GM19324 (cell line): ENCODE measurements at regions not wholly inside any gene's neighbourhood (a gene's known extent, or its start where the extent isn't known, plus 50 kb on each side); places are given as distances from the start of the nearest gene placed in this dataset.
"Not testable (repeated sequence)": the region's sequence is repeated elsewhere in the genome, so short reads cannot be mapped to it uniquely, and the experiment has no call there.

Experiments used
- ATAC-seq: cut with Tn5 transposase; IDR thresholded peaks from one replicate; pipeline ENCODE4 v1.9.1; 2021; ENCODE audit warnings: mild to moderate bottlenecking, moderate library complexity; ENCODE audit not compliant: unreplicated experiment, low FRiP score

DNA sequence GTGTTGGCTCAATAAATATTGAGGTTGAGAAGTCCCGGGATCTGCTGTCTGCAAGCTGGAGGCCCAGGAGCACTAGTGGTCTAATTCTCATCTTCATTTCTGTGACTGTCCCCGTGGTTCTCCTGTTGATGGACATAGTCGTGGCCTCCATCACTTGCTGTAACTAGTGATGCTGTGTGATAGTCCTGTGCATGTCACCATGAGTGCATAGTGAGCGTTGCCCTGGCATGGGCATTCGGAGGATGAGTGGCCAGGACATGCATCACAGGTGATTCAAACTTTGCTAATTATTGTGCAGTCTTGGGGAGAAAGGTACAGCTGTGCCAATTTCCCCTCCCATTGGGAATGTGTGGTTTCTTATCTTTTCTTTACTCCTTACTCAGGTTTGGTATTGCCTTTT is 902.2 kb downstream of the BRD1 start:
- no peak for ATAC-seq

DNA sequence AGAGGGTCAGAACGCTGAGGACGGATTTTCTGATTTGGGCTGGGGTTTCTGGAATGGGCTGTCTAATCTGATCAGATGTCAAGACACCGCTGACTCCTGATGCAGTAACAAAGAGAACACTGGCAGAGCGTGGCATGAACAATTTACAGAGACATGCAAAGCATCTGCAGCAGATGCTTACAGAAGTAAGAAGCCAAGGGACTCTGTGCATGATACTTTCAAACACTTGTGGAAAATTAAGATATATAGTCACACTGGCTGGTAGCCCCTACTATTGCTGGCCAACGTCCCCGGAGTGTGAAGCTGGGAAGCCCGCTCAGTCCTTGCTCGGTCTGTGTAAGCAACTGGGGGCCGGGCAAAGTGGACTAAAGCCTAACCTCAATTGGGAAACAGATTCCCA is 903.7 kb downstream of the BRD1 start:
- no peak for ATAC-seq

DNA sequence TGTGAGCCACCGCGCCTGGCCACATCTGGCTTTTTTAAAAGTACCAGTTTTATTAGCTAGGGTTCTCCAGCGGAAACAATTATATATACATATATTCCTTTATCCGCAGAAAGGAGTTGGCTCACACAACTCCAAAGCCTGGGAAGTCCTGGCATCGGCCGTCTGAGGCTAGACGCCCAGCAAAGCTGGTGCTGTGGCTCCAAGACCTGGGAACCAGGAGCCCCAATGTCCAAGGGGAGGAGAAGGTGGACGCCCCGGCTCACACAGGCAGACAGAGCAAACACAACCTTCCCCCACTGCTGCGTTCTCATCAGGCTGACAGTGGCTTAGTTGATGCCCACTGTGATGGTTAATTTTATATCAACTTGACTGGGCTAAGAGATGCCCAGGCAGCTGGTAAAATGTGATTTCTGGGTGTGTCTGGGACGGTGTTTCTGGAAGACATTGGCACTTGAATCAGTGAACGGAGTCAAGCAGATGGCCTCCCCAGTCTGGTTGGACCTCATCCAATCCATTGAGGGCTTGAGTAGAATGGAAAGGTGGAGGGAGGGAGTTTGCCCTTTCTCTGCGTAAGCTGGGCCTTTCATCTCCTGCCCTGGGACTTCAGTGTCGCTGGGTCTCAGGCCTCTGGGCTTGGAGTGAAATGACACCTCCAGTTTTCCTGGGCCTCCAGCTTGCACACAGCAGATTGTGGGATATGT is 904.4 kb downstream of the BRD1 start:
- no peak for ATAC-seq

DNA sequence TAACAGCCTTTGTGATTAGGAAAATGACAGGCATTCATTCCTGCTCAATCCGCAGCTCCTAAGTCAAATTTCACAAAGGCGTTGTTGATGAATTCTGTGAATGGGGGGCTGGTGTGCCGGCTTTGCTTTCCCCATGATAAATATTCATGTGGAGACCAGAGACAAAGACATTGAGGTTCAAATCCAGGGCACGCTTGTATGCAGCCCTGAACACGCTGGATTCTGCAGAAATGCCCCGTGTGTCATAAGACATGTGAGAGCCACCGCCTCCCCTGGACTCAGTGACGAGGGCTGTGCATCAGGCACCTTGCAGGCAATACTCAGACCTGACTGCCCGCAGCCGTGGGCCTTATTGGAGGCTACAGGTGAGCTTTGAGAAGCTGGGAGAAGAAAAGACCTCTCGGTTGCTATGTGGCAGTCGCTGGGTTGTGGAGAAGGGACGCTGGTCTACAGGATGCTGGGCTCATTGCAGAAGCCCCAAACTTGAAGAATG is 906.2 kb downstream of the BRD1 start:
- ATAC-seq: no peak

DNA sequence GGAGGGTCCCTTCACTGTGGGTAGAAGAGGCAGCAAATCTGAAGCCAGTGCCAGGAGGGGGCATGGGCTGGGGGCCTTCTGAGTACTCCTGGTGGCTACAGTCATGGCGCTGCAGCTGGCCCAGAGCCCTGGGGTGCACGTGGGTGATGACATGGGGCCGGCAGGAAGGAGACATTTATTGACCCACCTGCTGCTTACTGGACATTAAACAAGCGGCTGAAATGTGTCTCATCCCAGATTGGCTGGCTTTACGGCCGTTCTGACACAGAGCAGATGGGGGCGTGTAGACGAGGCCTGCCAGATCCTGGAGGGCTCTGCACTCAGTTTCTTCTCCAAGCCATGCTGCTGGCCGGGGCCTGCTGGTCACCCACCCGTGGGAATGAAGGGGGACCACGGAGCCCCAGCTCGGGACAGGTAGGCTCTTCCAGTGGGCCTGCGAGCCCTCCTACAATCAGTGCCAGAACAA is 906.9 kb downstream of the BRD1 start:
- no peak for ATAC-seq

DNA sequence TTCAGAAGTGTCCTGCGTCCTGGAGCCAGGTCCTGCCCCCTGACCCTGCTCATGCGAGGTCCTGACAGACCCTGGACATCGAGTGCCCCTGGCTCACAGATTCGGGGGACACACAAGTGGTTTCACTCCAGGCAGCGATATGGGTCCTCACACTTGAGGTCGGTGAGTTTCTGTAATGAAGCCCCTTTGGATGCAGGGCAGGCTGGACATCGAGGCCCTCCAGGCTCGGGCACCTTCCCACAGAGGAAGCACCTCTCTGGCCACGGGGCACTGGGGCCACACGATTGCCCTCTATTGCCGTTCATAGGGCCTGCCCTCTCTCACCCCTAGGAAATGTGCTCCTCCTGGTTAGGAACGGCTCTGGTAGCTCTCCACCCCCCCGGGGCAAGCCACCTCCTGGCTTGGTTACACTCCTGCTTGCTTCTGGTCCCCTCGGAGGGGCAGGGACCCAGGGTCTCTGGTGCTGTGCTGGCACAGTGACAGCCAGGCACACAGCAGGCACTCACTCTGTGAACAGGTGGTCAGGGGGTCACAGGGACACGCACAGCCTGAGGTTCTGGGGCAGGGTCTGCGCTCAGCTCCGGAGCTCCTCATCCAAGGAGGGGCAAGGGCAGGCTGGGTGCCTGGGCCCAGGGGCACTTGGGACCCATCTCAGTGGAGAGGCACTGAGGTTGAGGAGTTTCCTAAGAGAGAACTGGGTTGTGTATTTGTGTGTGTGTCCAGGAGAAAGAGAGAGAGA is 907.7 kb downstream of the BRD1 start:
- no peak for ATAC-seq

DNA sequence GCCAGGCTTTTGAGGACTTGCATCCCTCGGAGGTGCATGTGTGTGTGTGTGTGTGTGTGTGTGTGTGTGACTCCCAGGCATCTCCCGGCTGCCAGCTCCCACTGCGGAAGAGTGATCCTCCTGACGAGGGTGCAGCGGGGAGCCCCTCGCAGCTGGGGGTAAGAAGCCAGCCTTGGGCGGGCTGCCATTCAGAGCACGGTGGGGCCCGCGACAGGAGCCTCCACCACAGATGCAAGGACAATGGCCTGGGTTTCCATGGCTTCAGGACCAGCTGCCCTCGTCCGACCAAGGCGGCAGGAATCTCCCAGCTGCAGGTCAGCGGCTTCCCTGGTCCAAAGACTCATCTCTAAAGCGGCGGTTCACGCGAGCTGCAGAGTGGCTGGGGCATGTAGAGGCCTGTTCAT is 908.5 kb downstream of the BRD1 start:
- no peak for ATAC-seq

DNA sequence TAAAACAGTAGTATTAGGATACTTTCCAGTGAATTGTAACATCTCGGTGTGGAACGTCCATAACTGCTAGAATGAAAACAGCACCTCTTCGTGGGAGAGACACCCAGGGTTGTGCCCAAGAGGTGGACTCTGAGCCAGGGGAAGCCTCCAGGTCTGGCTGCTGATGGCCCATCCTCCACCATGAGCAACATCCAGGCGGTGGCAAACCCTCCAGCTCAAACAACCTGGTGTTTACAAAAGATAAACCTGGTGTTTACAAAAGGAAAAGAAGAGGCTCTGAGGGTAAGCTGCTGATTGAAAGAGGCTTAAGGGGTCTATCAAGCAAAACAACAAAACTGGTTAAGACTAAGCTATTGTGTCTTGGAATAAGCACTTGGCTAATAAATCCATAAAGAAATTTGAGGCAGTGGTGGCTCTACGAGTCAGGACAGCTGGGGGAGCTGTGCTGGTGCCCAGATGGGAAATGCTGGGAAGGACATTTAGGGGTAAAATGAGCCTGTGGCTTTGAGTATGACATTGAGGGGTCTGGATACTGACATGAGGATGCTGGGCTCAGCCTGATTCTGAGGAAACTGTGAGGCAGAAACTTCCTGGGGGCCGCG is 909.0 kb downstream of the BRD1 start:
- no peak for ATAC-seq

DNA sequence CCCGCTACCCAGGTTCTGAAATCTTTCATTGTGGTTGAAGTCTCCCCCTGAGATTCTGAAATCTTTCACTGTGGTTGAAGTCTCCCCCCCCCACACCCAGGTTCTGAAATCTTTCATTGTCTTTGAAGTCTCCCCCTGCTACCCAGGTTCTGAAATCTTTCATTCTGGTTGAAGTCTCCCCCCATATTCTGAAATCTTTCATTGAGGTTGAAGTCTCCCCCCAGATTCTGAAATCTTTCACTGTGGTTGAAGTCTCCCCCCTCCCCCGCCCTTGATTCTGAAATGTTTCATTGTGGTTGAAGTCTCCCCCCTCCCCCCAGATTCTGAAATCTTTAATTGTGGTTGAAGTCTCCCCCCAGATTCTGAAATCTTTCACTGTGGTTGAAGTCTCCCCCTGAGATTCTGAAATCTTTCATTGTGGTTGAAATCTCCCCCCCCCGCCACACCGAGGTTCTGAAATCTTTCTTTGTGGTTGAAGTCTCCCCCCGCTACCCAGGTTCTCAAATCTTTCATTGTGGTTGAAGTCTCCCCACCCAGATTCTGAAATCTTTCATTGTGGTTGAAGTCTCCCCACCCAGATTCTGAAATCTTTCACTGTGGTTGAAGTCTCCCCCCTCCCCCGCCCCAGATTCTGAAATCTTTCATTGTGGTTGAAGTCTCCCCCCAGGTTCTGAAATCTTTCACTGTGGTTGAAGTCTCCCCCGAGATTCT is 915.2 kb downstream of the BRD1 start:
- ATAC-seq: not testable (repeated sequence)

DNA sequence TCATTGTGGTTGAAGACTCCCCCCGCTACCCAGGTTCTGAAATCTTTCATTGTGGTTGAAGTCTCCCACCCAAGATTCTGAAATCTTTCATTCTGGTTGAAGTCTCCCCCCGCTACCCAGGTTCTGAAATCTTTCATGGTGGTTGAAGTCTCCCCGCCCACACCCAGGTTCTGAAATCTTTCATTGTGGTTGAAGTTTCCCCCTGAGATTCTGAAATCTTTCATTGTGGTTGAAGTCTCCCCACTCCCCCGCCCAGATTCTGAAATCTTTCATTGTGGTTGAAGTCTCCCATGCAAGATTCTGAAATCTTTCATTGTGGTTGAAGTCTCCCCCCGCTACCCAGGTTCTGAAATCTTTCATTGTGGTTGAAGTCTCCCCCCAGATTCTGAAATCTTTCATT is 916.0 kb downstream of the BRD1 start:
- not testable (repeated sequence) for ATAC-seq

DNA sequence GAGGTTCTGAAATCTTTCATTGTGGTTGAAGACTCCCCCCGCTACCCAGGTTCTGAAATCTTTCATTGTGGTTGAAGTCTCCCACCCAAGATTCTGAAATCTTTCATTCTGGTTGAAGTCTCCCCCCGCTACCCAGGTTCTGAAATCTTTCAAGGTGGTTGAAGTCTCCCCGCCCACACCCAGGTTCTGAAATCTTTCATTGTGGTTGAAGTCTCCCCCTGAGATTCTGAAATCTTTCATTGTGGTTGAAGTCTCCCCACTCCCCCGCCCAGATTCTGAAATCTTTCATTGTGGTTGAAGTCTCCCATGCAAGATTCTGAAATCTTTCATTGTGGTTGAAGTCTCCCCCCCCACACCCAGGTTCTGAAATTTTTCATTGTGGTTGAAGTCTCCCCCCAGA is 916.6 kb downstream of the BRD1 start:
- not testable (repeated sequence) for ATAC-seq

DNA sequence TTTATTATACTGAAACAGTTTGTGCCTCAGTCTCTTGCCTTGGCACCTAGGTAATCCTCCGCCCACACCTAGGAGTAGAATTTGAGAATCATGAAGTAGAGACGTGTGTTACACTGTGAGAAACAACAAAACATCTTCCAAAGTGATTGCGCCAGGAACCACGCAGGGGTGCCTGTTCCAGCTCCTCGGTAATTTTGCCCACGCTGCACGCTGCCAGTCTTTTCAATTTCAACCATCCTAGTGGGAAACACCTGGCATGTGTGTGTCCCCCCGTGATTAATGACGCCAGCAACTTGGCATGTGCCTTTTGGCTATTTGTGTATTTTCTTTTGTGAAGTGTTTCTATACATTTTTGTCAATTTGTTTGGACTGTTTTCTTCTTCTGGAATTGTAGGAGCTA is 919.1 kb downstream of the BRD1 start:
- no peak for ATAC-seq

DNA sequence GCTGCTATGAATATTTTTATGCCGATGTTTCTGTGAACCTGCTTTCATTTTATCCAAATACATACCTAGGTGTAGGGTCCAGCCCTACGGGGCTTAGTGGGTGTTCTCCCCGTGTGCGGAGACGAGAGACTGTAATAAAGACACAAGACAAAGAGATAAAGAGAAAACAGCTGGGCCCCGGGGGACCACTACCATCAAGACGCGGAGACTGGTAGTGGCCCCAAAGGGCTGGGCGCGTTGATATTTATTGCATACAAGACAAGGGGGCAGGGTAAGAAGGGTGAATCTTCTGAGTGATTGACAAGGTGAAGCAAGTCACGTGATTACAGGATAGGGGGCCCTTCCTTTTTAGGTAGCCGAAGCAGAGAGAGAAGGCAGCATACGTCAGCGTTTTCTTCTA is 920.1 kb downstream of the BRD1 start:
- ATAC-seq: no peak

DNA sequence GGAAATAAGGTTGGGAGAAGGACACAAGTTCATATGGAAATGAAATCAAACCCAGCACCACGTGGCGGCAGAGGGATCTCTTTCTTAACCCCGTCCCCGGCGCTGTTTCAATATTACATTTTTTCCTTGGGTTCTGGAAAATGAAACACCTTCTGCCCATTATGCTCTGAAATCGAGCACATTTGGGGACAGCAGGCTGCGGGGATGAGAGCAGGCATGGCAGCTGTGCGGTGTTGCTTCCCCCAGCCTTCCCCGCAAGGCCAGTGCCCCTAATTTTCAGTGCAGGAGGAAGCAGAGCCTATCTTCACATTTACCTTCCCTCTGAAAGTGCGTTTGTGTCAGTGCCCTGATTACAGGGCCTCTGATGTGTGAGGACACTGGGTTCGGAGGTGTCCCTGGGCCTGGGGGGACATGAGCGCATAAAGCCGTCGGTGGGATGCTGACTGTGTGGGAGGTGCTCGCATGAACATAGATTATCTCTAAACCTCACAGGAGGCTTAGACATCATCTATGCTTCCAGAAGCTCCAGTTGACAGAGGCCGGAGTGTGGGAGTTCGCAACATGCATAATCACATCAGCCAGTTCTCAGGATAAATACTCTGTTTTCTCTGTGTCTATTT is 921.3 kb downstream of the BRD1 start:
- ATAC-seq: no peak

DNA sequence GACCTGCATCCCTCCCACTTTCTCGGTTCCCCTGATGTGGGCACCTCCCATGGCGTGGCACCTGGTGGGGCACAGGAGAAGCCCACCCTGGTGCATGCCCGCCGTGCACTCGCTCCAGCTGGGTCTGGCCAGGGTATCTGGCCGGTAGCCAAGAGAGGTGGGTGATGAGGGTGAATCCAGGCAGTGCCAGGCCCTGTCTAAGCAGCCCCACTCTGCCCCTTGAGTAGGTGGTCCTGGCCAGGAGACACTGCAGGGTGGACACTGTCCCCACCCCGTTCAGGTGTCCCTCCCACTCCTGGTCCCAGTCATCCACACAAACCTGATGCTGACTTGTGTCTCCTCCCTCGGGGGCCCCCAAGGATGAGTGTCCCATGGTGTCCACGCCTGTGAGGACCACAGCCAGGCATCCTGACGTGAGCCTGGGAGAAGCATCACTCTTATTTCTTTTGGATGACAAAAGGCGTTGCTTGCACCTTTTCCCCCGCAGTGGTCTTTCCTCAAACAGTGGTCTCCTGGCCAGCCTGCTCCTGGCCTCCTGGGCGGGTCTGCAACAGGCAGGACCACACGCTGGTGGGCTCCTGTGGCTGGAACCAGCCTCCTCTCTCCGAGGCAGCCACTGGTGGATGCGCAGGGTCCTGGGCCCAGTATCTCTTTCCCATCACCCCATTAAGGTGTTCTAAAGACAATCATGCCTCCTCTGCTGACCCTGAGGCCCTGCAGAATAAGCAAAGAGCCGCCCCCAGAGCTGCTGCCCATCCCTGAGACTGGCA is 922.3 kb downstream of the BRD1 start:
- no peak for ATAC-seq

DNA sequence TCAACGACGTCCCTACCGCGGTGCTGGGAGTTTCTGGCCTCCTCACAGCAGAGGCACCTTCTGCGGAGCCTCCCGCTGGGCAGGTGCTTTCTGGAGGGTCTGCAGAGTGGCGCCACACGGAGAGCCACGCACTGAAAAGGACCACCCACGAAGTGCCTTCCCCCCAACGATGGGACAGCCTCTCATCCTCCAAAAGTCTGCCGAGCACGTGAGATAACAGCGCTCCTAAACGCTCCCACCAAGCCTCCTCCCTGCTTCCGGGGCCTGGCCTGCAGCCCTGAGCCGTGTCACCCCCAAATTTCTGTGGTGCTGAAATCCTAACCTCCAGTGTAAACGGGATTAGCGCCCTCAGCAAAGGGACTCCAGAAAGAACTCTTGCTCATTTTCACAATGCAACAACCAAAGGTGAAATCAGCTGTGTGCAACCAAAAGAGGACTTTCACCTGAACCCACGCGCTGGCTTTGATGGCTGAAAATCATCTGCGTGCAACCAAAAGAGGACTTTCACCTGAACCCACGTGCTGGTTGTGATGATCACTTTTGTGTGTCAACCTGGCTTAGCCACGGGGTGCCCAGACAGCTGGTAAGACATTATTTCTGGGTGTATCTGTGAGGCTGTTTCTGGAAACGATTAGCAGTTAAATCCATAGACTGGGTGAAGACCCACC is 924.6 kb downstream of the BRD1 start:
- ATAC-seq: no peak

DNA sequence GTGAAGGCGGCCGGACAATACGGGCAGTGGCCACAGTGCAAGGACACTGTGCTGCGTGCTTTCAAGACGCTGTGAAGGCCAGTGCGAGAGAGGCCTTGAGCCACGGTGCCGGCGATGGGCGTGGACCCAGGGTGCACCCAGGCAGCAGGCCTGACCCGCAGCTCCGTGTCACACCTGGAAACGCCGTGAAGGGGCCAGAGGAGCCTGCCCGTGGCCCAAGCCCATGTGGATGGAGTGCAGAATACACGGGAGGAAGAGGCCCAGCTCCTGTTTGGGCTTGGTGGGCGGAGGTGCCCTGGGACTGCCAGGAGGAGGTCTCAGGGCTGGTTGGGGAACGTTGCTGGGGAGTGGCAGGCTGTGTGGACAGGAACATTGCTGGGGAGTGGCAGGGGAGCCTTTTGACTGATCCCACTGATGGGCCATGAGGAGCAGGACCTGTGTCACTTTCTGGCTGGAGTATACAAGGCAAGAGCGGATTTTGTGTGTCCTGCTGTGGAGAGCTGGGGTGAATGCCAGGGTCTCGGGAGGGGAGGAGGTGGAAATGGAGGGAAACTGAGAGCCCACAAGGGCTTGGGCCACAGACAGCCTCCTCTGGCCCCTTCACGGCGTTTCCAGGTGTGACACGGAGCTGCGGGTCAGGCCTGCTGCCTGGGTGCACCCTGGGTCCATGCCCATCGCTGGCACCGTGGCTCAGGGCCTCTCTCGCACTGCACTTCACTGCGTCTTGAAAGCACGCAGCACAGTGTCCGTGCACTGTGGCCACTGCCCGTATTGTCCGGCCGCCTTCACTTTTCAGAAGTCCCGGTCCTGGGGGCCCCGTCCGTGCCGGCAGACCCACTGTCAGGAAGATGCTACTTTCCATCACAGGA is 925.4 kb downstream of the BRD1 start:
- ATAC-seq: no peak

DNA sequence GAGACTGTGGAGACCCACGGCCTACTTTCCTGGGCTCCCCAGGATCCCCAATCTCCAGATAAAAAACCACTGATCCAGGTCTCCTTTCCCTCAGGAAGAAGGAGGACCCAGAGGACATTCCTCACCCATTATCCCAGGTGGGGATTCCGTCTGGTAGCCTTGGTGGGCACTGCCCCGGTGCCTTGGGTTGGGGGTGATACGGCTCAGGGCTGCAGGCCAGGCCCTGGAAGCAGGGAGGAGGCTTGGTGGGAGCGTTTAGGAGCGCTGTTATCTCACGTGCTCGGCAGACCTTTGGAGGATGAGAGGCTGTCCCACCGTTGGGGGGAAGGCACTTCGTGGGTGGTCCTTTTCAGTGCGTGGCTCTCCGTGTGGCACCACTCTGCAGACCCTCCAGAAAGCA is 926.3 kb downstream of the BRD1 start:
- ATAC-seq: no peak
